HCT116 (cell line): ENCODE measurements at regions not wholly inside any gene's neighbourhood (a gene's known extent, or its start where the extent isn't known, plus 50 kb on each side); places are given as distances from the start of the nearest gene placed in this dataset.

ENCODE experiments used
- EZH2 ChIP-seq: fragments of 200-600 bp; sonication (generic); IDR thresholded peaks from 2 replicates; pipeline ENCODE4 v1.6.1; 2017; ENCODE audit warnings: antibody characterized with exemption, mixed run types
- POLR2A ChIP-seq: IDR thresholded peaks from 2 replicates; pipeline ENCODE4 v1.7.0; 2011; ENCODE audit warnings: borderline replicate concordance; ENCODE audit not compliant: insufficient read depth, insufficient read length; ENCODE audit errors: extremely low read depth
- POLR2AphosphoS5 ChIP-seq: IDR thresholded peaks from 2 replicates; pipeline ENCODE4 v1.6.1; 2011; ENCODE audit warnings: mild to moderate bottlenecking, low read depth, low read length, moderate library complexity
- SIN3A ChIP-seq: IDR thresholded peaks from 2 replicates; pipeline ENCODE4 v1.6.1; 2012; ENCODE audit warnings: low read depth
- TF ChIP-seq, protein P1 (sequence below), 3 experiments: fragments of 200-600 bp in 1 of 3; sonication (generic) in 1 of 3; IDR thresholded peaks in 2 of 3; conservative IDR thresholded peaks in 1 of 3; 2 replicates each; pipeline ENCODE4 v1.5.1; 2012 to 2017; ENCODE audit warnings: low read depth in 2 of 3, low read length in 2 of 3, antibody characterized with exemption in 1 of 3, borderline replicate concordance in 1 of 3, control low read depth in 1 of 3, mild to moderate bottlenecking in 1 of 3, mixed read lengths in 1 of 3, mixed run types in 1 of 3, moderate library complexity in 1 of 3; ENCODE audit not compliant: insufficient read depth in 1 of 3

DNA sequence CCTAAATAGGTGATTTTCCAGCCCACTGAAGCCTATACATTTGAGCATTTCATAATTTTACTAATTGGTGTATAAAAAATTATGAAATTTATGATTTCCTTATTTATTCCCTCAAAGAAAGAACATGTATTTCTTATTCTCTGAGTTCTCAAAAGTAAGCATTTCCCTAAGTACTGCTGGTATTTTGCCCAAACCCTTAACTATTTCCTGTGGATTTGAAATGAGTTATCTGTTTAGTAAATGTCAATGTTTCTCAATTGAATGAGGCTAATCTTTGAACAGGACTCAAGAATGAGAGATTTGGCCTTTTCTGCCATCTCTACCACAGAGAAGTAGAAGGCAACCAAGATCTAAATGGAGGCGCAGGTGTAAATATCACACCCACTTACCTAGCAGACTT, 751.7 kb downstream of the TLE1 start:
- TF ChIP-seq POLR2AphosphoS5 (no peak), SIN3A (no peak), POLR2A (no peak), EZH2 (no peak)
- TF ChIP-seq, protein P1, sequence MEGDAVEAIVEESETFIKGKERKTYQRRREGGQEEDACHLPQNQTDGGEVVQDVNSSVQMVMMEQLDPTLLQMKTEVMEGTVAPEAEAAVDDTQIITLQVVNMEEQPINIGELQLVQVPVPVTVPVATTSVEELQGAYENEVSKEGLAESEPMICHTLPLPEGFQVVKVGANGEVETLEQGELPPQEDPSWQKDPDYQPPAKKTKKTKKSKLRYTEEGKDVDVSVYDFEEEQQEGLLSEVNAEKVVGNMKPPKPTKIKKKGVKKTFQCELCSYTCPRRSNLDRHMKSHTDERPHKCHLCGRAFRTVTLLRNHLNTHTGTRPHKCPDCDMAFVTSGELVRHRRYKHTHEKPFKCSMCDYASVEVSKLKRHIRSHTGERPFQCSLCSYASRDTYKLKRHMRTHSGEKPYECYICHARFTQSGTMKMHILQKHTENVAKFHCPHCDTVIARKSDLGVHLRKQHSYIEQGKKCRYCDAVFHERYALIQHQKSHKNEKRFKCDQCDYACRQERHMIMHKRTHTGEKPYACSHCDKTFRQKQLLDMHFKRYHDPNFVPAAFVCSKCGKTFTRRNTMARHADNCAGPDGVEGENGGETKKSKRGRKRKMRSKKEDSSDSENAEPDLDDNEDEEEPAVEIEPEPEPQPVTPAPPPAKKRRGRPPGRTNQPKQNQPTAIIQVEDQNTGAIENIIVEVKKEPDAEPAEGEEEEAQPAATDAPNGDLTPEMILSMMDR (IDR thresholded peaks at IDR 0.05 in 2 of 3, conservative IDR thresholded peaks at IDR 0.05 in 1 of 3; ENCODE audit: borderline replicate concordance in 1 of 3, insufficient read depth in 1 of 3, low read depth in 2 of 3, low read length in 2 of 3): no peak
